Effector memory CD8-positive, alpha-beta T cell (primary cell): ENCODE measurements at regions not wholly inside any gene's neighbourhood (a gene's known extent, or its start where the extent isn't known, plus 50 kb on each side); places are given as distances from the start of the nearest gene placed in this dataset.

Experiments
- ATAC-seq: fragments of 150-1000 bp; cut with Tn5 transposase; replicated peaks from 2 replicates; pipeline ENCODE4 v1.10.0; 2021; ENCODE audit warnings: mild to moderate bottlenecking, moderate library complexity
- DNase-seq, 3 experiments: peaks; one replicate each; pipeline ENCODE4 v3.0.0; 2021
- H3K27ac Mint-ChIP-seq, 2 donors: one replicate each; pipeline ENCODE4 v1.8.0; 2022; ENCODE audit warnings: mild to moderate bottlenecking in 2 of 2, mixed read lengths in 2 of 2, moderate library complexity in 2 of 2
- H3K27me3 Mint-ChIP-seq, 2 donors: one replicate each; pipeline ENCODE4 v1.8.0; 2022; ENCODE audit warnings: mixed read lengths in 2 of 2
- H3K36me3 Mint-ChIP-seq: one replicate; pipeline ENCODE4 v1.8.0; 2022; ENCODE audit warnings: mild to moderate bottlenecking, moderate library complexity, mixed read lengths; ENCODE audit not compliant: insufficient read depth
- H3K4me1 Mint-ChIP-seq, 2 donors: one replicate each; pipeline ENCODE4 v1.8.0; 2022; ENCODE audit warnings: low read depth in 2 of 2, mixed read lengths in 2 of 2
- H3K4me3 Mint-ChIP-seq, 2 donors: one replicate each; pipeline ENCODE4 v1.8.0; 2022; ENCODE audit warnings: mild to moderate bottlenecking in 2 of 2, mixed read lengths in 2 of 2, moderate library complexity in 2 of 2
- H3K9me3 Mint-ChIP-seq, 2 donors: one replicate each; pipeline ENCODE4 v1.8.0; 2022; ENCODE audit warnings: mixed read lengths in 2 of 2

DNA sequence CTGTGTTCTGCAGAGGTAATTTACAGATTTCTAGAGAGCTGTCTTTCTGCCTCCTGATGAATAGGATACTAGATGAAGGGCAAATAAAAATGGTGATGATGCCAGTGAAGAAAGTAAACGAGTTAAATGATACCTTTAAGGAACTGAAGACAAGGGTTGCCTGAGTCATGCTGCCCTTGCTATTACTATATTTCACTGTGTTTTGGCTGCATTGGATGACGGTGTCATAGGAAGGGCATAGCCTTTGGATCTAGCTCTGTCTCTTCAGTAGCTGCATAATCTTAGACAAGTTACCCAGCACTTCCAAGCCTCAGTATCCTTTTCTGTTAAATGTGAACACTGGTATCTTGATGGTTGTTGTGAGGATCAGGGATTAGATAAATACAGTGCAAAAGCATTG, 131.5 kb upstream of the FGGY start:
- H3K27me3 Mint-ChIP-seq: peaks cover 20 to 38% of the 10 kb centered on the region in 2 donors
- no peaks in the 10 kb centered on the region for H3K4me1 Mint-ChIP-seq
- H3K27ac Mint-ChIP-seq: no peak overlapping the region
- H3K4me3 Mint-ChIP-seq: no peak overlapping the region
- DNase-seq: no peak
- H3K36me3 Mint-ChIP-seq: no peaks in the 10 kb centered on the region
- H3K9me3 Mint-ChIP-seq: no peaks in the 10 kb centered on the region
- no peak for ATAC-seq

- Mint-ChIP-seq H3K27ac (no peak overlapping the region), H3K4me1 (no peaks in the 10 kb centered on the region), H3K4me3 (no peak overlapping the region), H3K36me3 (no peaks in the 10 kb centered on the region), H3K27me3 (peaks cover 12 to 27% of the 10 kb centered on the region in 2 donors), H3K9me3 (no peaks in the 10 kb centered on the region)
- no peak for DNase-seq
- ATAC-seq: no peak
Measured at GRCh38 chr1:59169703-59170102, 127.2 kb upstream of the FGGY start.

DNA sequence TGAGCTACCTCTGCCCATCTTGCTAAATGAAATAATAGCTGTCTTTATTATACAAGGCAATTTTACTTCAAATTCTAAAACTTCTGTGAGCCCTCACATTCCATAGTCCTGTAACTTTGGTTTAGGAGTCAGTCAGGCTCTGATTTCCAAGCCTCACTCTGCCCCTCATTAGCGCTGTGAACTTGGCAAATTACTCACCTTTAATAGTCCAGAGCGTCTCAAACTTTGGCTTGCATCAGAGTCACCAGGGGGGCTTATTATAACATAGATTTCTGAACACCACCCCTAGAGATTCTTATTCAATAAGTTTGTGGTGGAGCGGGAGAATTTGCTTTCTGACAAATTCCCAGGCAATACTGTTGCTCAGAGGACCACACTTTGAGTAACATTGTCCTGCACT, 126.2 kb upstream of the FGGY start:
- Mint-ChIP-seq H3K9me3 (no peaks in the 10 kb centered on the region), H3K4me1 (no peaks in the 10 kb centered on the region), H3K27ac (no peak overlapping the region), H3K36me3 (no peaks in the 10 kb centered on the region), H3K4me3 (no peak overlapping the region), H3K27me3 (peaks cover 6 to 18% of the 10 kb centered on the region in 2 donors)
- ATAC-seq (no peak), DNase-seq (no peak)

GRCh38 chr1:59171788-59172187, 125.1 kb upstream of the FGGY start:
- ATAC-seq: no peak
- H3K27me3 Mint-ChIP-seq: peaks cover 0 to 7% of the 10 kb centered on the region in 2 donors
- H3K27ac Mint-ChIP-seq: no peak overlapping the region
- H3K36me3 Mint-ChIP-seq: no peaks in the 10 kb centered on the region
- H3K4me3 Mint-ChIP-seq: no peak overlapping the region
- DNase-seq: no peak
- H3K9me3 Mint-ChIP-seq: no peaks in the 10 kb centered on the region
- no peaks in the 10 kb centered on the region for H3K4me1 Mint-ChIP-seq

- H3K9me3 Mint-ChIP-seq: no peaks in the 10 kb centered on the region
- H3K36me3 Mint-ChIP-seq: no peaks in the 10 kb centered on the region
Measured at GRCh38 chr1:59172693-59173092, 124.2 kb upstream of the FGGY start.

DNA sequence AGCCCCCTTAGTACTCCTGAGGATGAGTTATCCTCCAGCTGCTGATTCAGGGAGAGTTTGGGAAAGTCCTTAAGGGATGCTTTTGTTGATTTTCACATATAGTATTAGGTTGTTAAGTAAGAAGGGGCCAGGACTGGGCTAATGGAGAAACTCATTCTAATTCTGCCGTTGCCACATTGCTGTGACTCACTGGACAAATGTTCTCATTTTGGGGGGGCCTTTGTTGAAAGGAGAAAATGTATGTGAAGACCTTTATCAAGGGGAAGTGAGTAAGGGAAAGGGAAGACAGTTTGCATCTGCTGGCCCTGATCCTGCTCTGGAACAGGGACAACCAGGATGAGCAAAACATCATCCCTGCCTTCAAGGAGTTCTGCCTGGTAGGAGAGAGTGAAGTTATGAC, 123.2 kb upstream of the FGGY start:
- H3K27ac Mint-ChIP-seq: no peak overlapping the region
- no peaks in the 10 kb centered on the region for H3K36me3 Mint-ChIP-seq
- ATAC-seq (no peak), DNase-seq (no peak)
- H3K9me3 Mint-ChIP-seq: no peaks in the 10 kb centered on the region
- H3K4me3 Mint-ChIP-seq: no peak overlapping the region
- no peaks in the 10 kb centered on the region for H3K4me1 Mint-ChIP-seq
- H3K27me3 Mint-ChIP-seq: no peaks in the 10 kb centered on the region

More at GRCh38 chr1:59172693-59173092, 124.2 kb upstream of the FGGY start:
- H3K4me1 Mint-ChIP-seq: no peaks in the 10 kb centered on the region
- H3K27ac Mint-ChIP-seq: no peak overlapping the region
- ATAC-seq: no peak
- DNase-seq: no peak
- H3K27me3 Mint-ChIP-seq: no peaks in the 10 kb centered on the region
- H3K4me3 Mint-ChIP-seq: no peak overlapping the region

GRCh38 chr1:59176471-59176870, 120.4 kb upstream of the FGGY start:
- ATAC-seq: no peak
- no peaks in the 10 kb centered on the region for H3K4me1 Mint-ChIP-seq
- no peaks in the 10 kb centered on the region for H3K27me3 Mint-ChIP-seq
- H3K36me3 Mint-ChIP-seq: no peaks in the 10 kb centered on the region
- H3K27ac Mint-ChIP-seq: no peak overlapping the region
- no peaks in the 10 kb centered on the region for H3K9me3 Mint-ChIP-seq
- no peak overlapping the region for H3K4me3 Mint-ChIP-seq
- DNase-seq: no peak

GRCh38 chr1:59177756-59178155, 119.1 kb upstream of the FGGY start:
- no peak for ATAC-seq
- Mint-ChIP-seq H3K27me3 (no peaks in the 10 kb centered on the region), H3K36me3 (no peaks in the 10 kb centered on the region), H3K27ac (no peak overlapping the region), H3K4me1 (no peaks in the 10 kb centered on the region), H3K4me3 (no peak overlapping the region), H3K9me3 (no peaks in the 10 kb centered on the region)
- no peak for DNase-seq

DNA sequence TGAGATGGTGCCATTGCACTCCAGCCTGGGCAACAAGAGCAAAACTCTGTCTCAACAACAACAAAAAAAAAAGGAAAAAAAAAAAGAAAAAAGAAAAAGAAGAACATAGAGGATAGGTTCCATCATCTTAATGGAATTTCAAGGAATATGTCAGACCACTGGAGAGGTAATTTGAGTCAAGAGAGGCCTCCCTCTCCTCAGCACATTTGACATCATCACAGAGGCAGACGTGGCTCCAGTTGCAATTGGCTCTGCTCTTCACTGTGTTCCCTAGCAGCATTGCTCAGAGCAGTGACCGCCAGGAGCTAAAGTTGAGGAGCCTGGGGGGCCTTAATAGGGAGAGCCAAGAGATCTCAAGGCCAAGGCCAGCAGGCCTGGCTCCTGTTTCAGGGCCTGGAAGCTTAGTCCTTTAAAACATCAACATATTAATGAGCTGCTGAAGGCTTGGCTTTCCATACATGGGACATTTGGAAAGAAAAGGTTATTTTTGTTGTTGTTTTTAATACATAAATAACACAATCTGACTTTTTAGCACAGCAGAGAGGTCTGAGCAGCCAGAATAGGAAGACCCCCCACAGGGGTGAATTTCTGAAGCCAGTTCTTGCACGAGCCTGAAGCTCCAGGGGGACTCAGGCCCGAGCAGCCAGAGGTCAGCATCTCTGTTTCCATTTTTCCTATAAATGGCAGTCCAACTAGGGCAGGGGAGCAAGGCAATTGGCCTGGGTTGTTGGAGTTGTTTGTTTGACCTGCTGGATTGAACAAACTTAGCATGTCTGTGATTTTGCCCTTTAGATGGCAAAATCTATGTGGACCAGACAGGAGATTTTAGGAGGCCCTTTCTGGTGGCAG, 118.3 kb upstream of the FGGY start:
- no peaks in the 10 kb centered on the region for H3K27me3 Mint-ChIP-seq
- H3K4me1 Mint-ChIP-seq: no peaks in the 10 kb centered on the region
- H3K36me3 Mint-ChIP-seq: no peaks in the 10 kb centered on the region
- H3K9me3 Mint-ChIP-seq: no peaks in the 10 kb centered on the region
- ATAC-seq: no peak
- no peak overlapping the region for H3K4me3 Mint-ChIP-seq
- no peak overlapping the region for H3K27ac Mint-ChIP-seq
- DNase-seq: no peak

GRCh38 chr1:59179673-59180072, 117.2 kb upstream of the FGGY start:
- Mint-ChIP-seq H3K4me3 (no peak overlapping the region), H3K27me3 (no peaks in the 10 kb centered on the region), H3K36me3 (no peaks in the 10 kb centered on the region), H3K27ac (no peak overlapping the region), H3K4me1 (no peaks in the 10 kb centered on the region), H3K9me3 (no peaks in the 10 kb centered on the region)
- DNase-seq: no peak
- no peak for ATAC-seq

DNA sequence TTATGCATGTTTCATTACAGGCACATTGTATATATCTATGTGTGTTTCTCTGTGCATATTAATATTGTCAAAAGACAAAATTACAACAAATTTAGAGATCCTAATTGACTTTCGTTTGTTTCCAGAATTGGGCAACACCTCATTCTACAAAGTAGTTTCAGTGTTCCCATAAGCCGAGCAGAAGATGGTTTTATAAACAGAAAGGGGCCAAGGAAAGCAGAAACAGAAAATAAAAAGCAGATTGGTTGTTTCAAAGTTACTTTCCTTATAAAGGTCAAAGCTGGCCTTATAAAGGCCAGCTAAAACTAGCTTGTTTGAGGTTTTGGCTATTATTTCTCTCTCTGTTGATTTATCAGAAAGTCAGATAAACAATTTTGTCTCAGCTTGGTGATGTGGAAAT, 116.2 kb upstream of the FGGY start:
- no peaks in the 10 kb centered on the region for H3K9me3 Mint-ChIP-seq
- H3K36me3 Mint-ChIP-seq: no peaks in the 10 kb centered on the region
- ATAC-seq (no peak), DNase-seq (no peak)
- no peak overlapping the region for H3K4me3 Mint-ChIP-seq
- no peaks in the 10 kb centered on the region for H3K27me3 Mint-ChIP-seq
- H3K4me1 Mint-ChIP-seq: no peaks in the 10 kb centered on the region
- H3K27ac Mint-ChIP-seq: no peak overlapping the region

- H3K27ac Mint-ChIP-seq: no peak overlapping the region
- no peaks in the 10 kb centered on the region for H3K27me3 Mint-ChIP-seq
- DNase-seq (no peak), ATAC-seq (no peak)
- H3K9me3 Mint-ChIP-seq: no peaks in the 10 kb centered on the region
- H3K4me1 Mint-ChIP-seq: no peaks in the 10 kb centered on the region
- no peaks in the 10 kb centered on the region for H3K36me3 Mint-ChIP-seq
- no peak overlapping the region for H3K4me3 Mint-ChIP-seq
Measured at GRCh38 chr1:59183749-59184317, 113.1 kb upstream of the FGGY start.

- no peaks in the 10 kb centered on the region for H3K9me3 Mint-ChIP-seq
- H3K36me3 Mint-ChIP-seq: no peaks in the 10 kb centered on the region
- ATAC-seq (no peak), DNase-seq (no peak)
- no peak overlapping the region for H3K27ac Mint-ChIP-seq
- H3K27me3 Mint-ChIP-seq: peaks cover 0 to 2% of the 10 kb centered on the region in 2 donors
- no peaks in the 10 kb centered on the region for H3K4me1 Mint-ChIP-seq
- no peak overlapping the region for H3K4me3 Mint-ChIP-seq
Measured at GRCh38 chr1:59184365-59184905, 112.5 kb upstream of the FGGY start.

- H3K27ac Mint-ChIP-seq: no peak overlapping the region
- no peaks in the 10 kb centered on the region for H3K9me3 Mint-ChIP-seq
- DNase-seq (no peak), ATAC-seq (no peak)
- H3K4me3 Mint-ChIP-seq: no peak overlapping the region
- no peaks in the 10 kb centered on the region for H3K4me1 Mint-ChIP-seq
- H3K36me3 Mint-ChIP-seq: no peaks in the 10 kb centered on the region
- H3K27me3 Mint-ChIP-seq: peaks cover 0 to 11% of the 10 kb centered on the region in 2 donors
Measured at GRCh38 chr1:59185163-59185860, 111.6 kb upstream of the FGGY start.
